Parathyroid adenoma (tissue), 2 donors: ENCODE measurements at regions not wholly inside any gene's neighbourhood (a gene's known extent, or its start where the extent isn't known, plus 50 kb on each side); places are given as distances from the start of the nearest gene placed in this dataset.

ENCODE experiments used
- H2AFZ ChIP-seq: fragments of 300-600 bp; sonication (generic); one replicate; pipeline ENCODE4 v1.7.0; 2017; ENCODE audit warnings: antibody characterized with exemption, mild to moderate bottlenecking
- H3K27ac ChIP-seq: fragments of 300-600 bp; sonication (generic); one replicate; pipeline ENCODE4 v1.7.0; 2017
- H3K27me3 ChIP-seq: fragments of 300-600 bp; sonication (generic); one replicate; pipeline ENCODE4 v1.7.0; 2017; ENCODE audit warnings: low read length; ENCODE audit not compliant: control insufficient read depth, insufficient read depth
- H3K36me3 ChIP-seq: fragments of 300-600 bp; sonication (generic); one replicate; pipeline ENCODE4 v1.7.0; 2017; ENCODE audit warnings: low read length; ENCODE audit not compliant: control insufficient read depth, insufficient read depth
- H3K4me1 ChIP-seq: fragments of 300-600 bp; sonication (generic); one replicate; pipeline ENCODE4 v1.7.0; 2017; ENCODE audit warnings: control low read depth
- H3K4me2 ChIP-seq: fragments of 300-600 bp; sonication (generic); one replicate; pipeline ENCODE4 v1.7.0; 2017; ENCODE audit warnings: low read length
- H3K4me3 ChIP-seq: fragments of 300-600 bp; sonication (generic); one replicate; pipeline ENCODE4 v1.7.0; 2017; ENCODE audit warnings: low read depth, low read length
- H3K79me2 ChIP-seq: fragments of 300-600 bp; sonication (generic); one replicate; pipeline ENCODE4 v1.7.0; 2017; ENCODE audit warnings: control low read depth
- H3K9ac ChIP-seq: fragments of 300-600 bp; sonication (generic); one replicate; pipeline ENCODE4 v1.7.0; 2017; ENCODE audit warnings: mild to moderate bottlenecking
- H3K9me3 ChIP-seq: fragments of 300-600 bp; sonication (generic); one replicate; pipeline ENCODE4 v1.7.0; 2017; ENCODE audit warnings: low read length; ENCODE audit not compliant: control insufficient read depth
- CTCF ChIP-seq: fragments of 300-600 bp; sonication (generic); IDR thresholded peaks from one replicate; pipeline ENCODE4 v1.7.0; 2017; ENCODE audit warnings: antibody characterized with exemption, mild to moderate bottlenecking
- donor health status: primary hyperparathyroidism.

- no peaks in the 10 kb centered on the region for H3K27me3 ChIP-seq
- H3K9ac ChIP-seq = no peak overlapping the region
- no peaks in the 10 kb centered on the region for H3K9me3 ChIP-seq
- no peak for TF ChIP-seq CTCF
- no peak overlapping the region for H2AFZ ChIP-seq
- H3K4me2 ChIP-seq = no peak overlapping the region
- H3K4me1 ChIP-seq = no peaks in the 10 kb centered on the region
- no peaks in the 10 kb centered on the region for H3K36me3 ChIP-seq
- H3K79me2 ChIP-seq = no peaks in the 10 kb centered on the region
- H3K4me3 ChIP-seq = no peak overlapping the region
- H3K27ac ChIP-seq = no peak overlapping the region
These were observed 2073.7 kb upstream of the ACO1 start for GRCh38 chr9:30310711-30311110.

- Histone ChIP-seq H3K27me3 (no peaks in the 10 kb centered on the region), H3K27ac (no peak overlapping the region), H3K9ac (no peak overlapping the region), H2AFZ (no peak overlapping the region), H3K4me2 (no peak overlapping the region), H3K36me3 (no peaks in the 10 kb centered on the region), H3K4me1 (no peaks in the 10 kb centered on the region), H3K9me3 (no peaks in the 10 kb centered on the region), H3K79me2 (no peaks in the 10 kb centered on the region), H3K4me3 (no peak overlapping the region)
- TF ChIP-seq CTCF = no peak
These were observed 2055.0 kb upstream of the ACO1 start for GRCh38 chr9:30329431-30329830.

GRCh38 chr9:30348904-30349303 is 2035.5 kb upstream of the ACO1 start:
- no peaks in the 10 kb centered on the region for H3K4me1 ChIP-seq
- H3K27ac ChIP-seq = no peak overlapping the region

GRCh38 chr9:30349526-30350513 is 2034.6 kb upstream of the ACO1 start:
- Histone ChIP-seq H3K79me2 (no peaks in the 10 kb centered on the region), H3K4me3 (no peak overlapping the region), H3K9ac (no peak overlapping the region), H3K36me3 (no peaks in the 10 kb centered on the region), H3K27me3 (no peaks in the 10 kb centered on the region), H3K9me3 (no peaks in the 10 kb centered on the region), H3K4me2 (no peak overlapping the region), H3K4me1 (no peaks in the 10 kb centered on the region), H3K27ac (no peak overlapping the region), H2AFZ (no peak overlapping the region)
- TF ChIP-seq CTCF = no peak

More at GRCh38 chr9:30348904-30349303, 2035.5 kb upstream of the ACO1 start:
- Histone ChIP-seq H3K27me3 (no peaks in the 10 kb centered on the region), H3K9ac (no peak overlapping the region), H3K4me3 (no peak overlapping the region), H3K9me3 (no peaks in the 10 kb centered on the region), H3K79me2 (no peaks in the 10 kb centered on the region), H2AFZ (no peak overlapping the region), H3K4me2 (no peak overlapping the region), H3K36me3 (no peaks in the 10 kb centered on the region)
- TF ChIP-seq CTCF = no peak
